ENCODE measurements at regions not wholly inside any gene's neighbourhood (a gene's known extent, or its start where the extent isn't known, plus 50 kb on each side); places are given as distances from the start of the nearest gene placed in this dataset.

DNA sequence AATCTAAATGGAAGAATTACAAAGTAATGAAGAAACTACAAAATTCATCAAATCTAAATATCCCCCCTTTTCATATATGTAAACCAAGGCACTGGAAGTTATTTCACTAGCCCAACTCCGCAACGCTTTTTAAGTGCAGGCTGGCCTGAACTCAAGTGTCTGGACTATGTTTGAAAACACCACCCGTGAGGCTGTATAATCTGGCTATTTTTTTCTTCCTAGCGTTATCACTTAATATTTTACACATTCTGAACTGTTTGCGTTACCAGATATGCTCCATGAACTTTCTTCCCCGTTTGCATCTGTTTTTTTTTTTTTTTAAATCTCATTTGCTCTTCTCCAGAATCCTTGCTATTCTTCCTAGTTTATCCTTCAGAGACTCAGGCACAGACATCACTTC is 619.5 kb upstream of the CBLB start:
- Histone ChIP-seq H3K9ac (ENCODE audit: insufficient read depth in 1 of 2, low read length in 2 of 2) (no peak overlapping the region), H3K9me3 (ENCODE audit: control insufficient read depth in 4 of 4, insufficient read depth in 3 of 4, low read length in 3 of 4) (no peaks in the 10 kb centered on the region), H3K27me3 (ENCODE audit: control insufficient read depth in 3 of 3, insufficient read depth in 3 of 3, low read length in 2 of 3) (no peaks in the 10 kb centered on the region), H3K27ac (ENCODE audit: low read depth in 1 of 2, low read length in 1 of 2) (no peak overlapping the region), H3K4me3 (no peak overlapping the region), H3K36me3 (ENCODE audit: control insufficient read depth in 4 of 4, insufficient read depth in 4 of 4, low read length in 4 of 4) (no peaks in the 10 kb centered on the region), H3K4me1 (ENCODE audit: control insufficient read depth in 5 of 5, insufficient read depth in 5 of 5, low read length in 5 of 5) (peaks cover 0 to 17% (median 0%) of the 10 kb centered on the region in 5 donors)
- WGBS, 2 donors: 51 to 75% methylated on average over 6 of the region's 6 CpGs
- TF ChIP-seq, protein P1, sequence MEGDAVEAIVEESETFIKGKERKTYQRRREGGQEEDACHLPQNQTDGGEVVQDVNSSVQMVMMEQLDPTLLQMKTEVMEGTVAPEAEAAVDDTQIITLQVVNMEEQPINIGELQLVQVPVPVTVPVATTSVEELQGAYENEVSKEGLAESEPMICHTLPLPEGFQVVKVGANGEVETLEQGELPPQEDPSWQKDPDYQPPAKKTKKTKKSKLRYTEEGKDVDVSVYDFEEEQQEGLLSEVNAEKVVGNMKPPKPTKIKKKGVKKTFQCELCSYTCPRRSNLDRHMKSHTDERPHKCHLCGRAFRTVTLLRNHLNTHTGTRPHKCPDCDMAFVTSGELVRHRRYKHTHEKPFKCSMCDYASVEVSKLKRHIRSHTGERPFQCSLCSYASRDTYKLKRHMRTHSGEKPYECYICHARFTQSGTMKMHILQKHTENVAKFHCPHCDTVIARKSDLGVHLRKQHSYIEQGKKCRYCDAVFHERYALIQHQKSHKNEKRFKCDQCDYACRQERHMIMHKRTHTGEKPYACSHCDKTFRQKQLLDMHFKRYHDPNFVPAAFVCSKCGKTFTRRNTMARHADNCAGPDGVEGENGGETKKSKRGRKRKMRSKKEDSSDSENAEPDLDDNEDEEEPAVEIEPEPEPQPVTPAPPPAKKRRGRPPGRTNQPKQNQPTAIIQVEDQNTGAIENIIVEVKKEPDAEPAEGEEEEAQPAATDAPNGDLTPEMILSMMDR (IDR thresholded peaks at IDR 0.05; ENCODE audit: control extremely low read depth, extremely low read depth): no peak
- DNase-seq (peak; percentile 71 to 94 (median 92)), ATAC-seq (ENCODE audit: insufficient read depth, low FRiP score) (no peak)

DNA sequence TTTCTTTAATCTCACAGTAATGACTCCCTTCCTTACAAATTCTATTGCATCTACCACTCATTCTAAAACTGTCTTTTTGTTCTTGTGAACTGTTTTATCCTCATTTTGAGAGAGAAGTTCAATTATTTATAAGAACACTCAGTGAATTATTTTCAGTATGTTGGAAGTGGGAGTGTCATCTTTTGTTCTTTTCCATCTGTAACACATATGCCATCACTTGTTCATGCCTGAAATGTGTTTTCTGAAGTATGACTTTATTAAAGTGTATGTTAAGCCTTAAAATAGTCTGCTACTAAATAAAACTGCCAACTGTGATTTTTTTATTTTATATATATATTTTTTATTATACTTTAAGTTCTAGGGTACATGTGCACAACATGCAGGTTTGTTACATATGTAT is 623.0 kb upstream of the CBLB start:
- TF ChIP-seq, protein P1 (IDR thresholded peaks at IDR 0.05; ENCODE audit: control extremely low read depth, extremely low read depth): no peak
- no peak overlapping the region for H3K9ac ChIP-seq (ENCODE audit: insufficient read depth in 1 of 2, low read length in 2 of 2)
- no peak overlapping the region for H3K27ac ChIP-seq (ENCODE audit: low read depth in 1 of 2, low read length in 1 of 2)
- ATAC-seq (ENCODE audit: insufficient read depth, low FRiP score): no peak
- H3K9me3 ChIP-seq (ENCODE audit: control insufficient read depth in 4 of 4, insufficient read depth in 3 of 4, low read length in 3 of 4): no peaks in the 10 kb centered on the region
- no peaks in the 10 kb centered on the region for H3K27me3 ChIP-seq (ENCODE audit: control insufficient read depth in 3 of 3, insufficient read depth in 3 of 3, low read length in 2 of 3)
- H3K4me3 ChIP-seq: no peak overlapping the region
- peaks cover 0 to 12% (median 0%) of the 10 kb centered on the region in 5 donors for H3K4me1 ChIP-seq (ENCODE audit: control insufficient read depth in 5 of 5, insufficient read depth in 5 of 5, low read length in 5 of 5)
- DNase-seq: peak in 2 of 3 donors; percentile 79 to 87
- H3K36me3 ChIP-seq (ENCODE audit: control insufficient read depth in 4 of 4, insufficient read depth in 4 of 4, low read length in 4 of 4): no peaks in the 10 kb centered on the region

DNA sequence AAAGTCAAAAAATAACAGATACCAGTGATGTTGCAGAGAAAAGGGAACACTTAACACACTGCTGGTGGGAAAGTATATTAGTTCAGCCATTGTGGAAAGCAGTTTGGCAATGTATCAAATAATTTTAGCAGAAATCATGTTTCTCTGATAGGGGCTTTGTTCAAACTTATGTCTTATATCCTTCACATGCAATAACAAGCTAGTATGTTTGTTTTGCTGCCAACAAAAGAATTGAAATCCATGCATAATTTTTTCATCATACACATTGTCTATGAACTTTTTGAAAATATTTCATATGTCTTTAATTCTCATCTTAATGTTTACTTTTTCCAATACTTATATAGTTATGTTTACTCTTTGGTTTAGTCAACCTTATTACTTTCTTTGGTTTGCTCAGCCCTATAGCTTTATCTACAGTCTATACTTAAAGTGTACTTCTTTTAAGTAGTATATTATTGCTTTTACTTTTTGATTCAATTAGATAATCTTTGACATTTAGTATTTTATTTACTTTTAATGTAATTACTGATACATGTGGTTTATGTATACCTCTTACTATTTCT is 639.6 kb upstream of the CBLB start:
- Histone ChIP-seq H3K36me3 (ENCODE audit: control insufficient read depth in 4 of 4, insufficient read depth in 4 of 4, low read length in 4 of 4) (no peaks in the 10 kb centered on the region), H3K27me3 (ENCODE audit: control insufficient read depth in 3 of 3, insufficient read depth in 3 of 3, low read length in 2 of 3) (no peaks in the 10 kb centered on the region), H3K9ac (ENCODE audit: insufficient read depth in 1 of 2, low read length in 2 of 2) (no peak overlapping the region), H3K4me3 (no peak overlapping the region), H3K4me1 (ENCODE audit: control insufficient read depth in 5 of 5, insufficient read depth in 5 of 5, low read length in 5 of 5) (no peaks in the 10 kb centered on the region), H3K9me3 (ENCODE audit: control insufficient read depth in 4 of 4, insufficient read depth in 3 of 4, low read length in 3 of 4) (no peaks in the 10 kb centered on the region), H3K27ac (ENCODE audit: low read depth in 1 of 2, low read length in 1 of 2) (no peak overlapping the region)
- DNase-seq (no peak), ATAC-seq (ENCODE audit: insufficient read depth, low FRiP score) (no peak)
- TF ChIP-seq, protein P1 (IDR thresholded peaks at IDR 0.05; ENCODE audit: control extremely low read depth, extremely low read depth): no peak

DNA sequence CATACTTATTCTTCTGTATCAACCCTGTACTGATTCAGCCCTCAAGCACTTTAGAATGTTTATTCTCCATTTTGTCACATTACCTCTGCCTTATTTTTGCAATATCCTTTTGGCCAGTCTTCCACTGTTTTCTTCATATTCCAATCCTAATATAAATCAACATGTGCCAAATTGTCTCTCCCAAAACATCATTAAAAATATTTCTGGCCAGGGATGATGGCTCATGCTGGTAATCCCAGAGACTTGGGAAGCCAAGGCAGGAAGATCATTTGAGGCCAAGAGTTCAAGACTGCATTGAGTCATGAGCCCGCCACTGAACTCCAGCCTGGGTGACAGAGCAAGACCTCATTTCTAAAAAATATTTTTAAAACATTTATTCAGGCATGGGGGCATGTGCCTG is 641.4 kb upstream of the CBLB start:
- no peak overlapping the region for H3K4me3 ChIP-seq
- H3K36me3 ChIP-seq (ENCODE audit: control insufficient read depth in 4 of 4, insufficient read depth in 4 of 4, low read length in 4 of 4): no peaks in the 10 kb centered on the region
- H3K9ac ChIP-seq (ENCODE audit: insufficient read depth in 1 of 2, low read length in 2 of 2): no peak overlapping the region
- TF ChIP-seq, protein P1 (IDR thresholded peaks at IDR 0.05; ENCODE audit: control extremely low read depth, extremely low read depth): no peak
- H3K4me1 ChIP-seq (ENCODE audit: control insufficient read depth in 5 of 5, insufficient read depth in 5 of 5, low read length in 5 of 5): no peaks in the 10 kb centered on the region
- no peak overlapping the region for H3K27ac ChIP-seq (ENCODE audit: low read depth in 1 of 2, low read length in 1 of 2)
- WGBS, 2 donors: 65 to 95% methylated on average over 1 of the region's 1 CpG
- ATAC-seq (ENCODE audit: insufficient read depth, low FRiP score) (no peak), DNase-seq (no peak)
- no peaks in the 10 kb centered on the region for H3K9me3 ChIP-seq (ENCODE audit: control insufficient read depth in 4 of 4, insufficient read depth in 3 of 4, low read length in 3 of 4)
- no peaks in the 10 kb centered on the region for H3K27me3 ChIP-seq (ENCODE audit: control insufficient read depth in 3 of 3, insufficient read depth in 3 of 3, low read length in 2 of 3)
